HTR-8/SVneo (cell line): ENCODE measurements at regions not wholly inside any gene's neighbourhood (a gene's known extent, or its start where the extent isn't known, plus 50 kb on each side); places are given as distances from the start of the nearest gene placed in this dataset.

Source experiments
- DNase-seq: peaks from one replicate; pipeline ENCODE4 v3.0.0; 2011; ENCODE audit warnings: low spot score, mixed read lengths; ENCODE audit not compliant: insufficient read length
- FAIRE-seq: peaks from 2 replicates; lab custom pipeline; 2011; peaks lifted over from hg19 to GRCh38; lab: Jason Lieb, UNC

- no peak for FAIRE-seq
- DNase-seq: no peak
Measured at GRCh38 chr5:171672556-171672955, 113.1 kb upstream of the SMIM23 start.

GRCh38 chr5:171673328-171673727 lies 112.3 kb upstream of the SMIM23 start:
- no peak for FAIRE-seq
- DNase-seq: no peak

GRCh38 chr5:171673840-171674239 lies 111.8 kb upstream of the SMIM23 start:
- FAIRE-seq (no peak), DNase-seq (no peak)

GRCh38 chr5:171675511-171675910 lies 110.1 kb upstream of the SMIM23 start:
- DNase-seq (no peak), FAIRE-seq (no peak)

GRCh38 chr5:171676286-171676944 lies 109.2 kb upstream of the SMIM23 start:
- FAIRE-seq (no peak), DNase-seq (no peak)

- DNase-seq: no peak
- FAIRE-seq: no peak
Measured at GRCh38 chr5:171678646-171679045, 107.0 kb upstream of the SMIM23 start.

GRCh38 chr5:171680485-171680884 lies 105.1 kb upstream of the SMIM23 start:
- FAIRE-seq (no peak), DNase-seq (no peak)

GRCh38 chr5:171681061-171681460 lies 104.6 kb upstream of the SMIM23 start:
- DNase-seq (no peak), FAIRE-seq (no peak)

GRCh38 chr5:171681677-171682076 lies 103.9 kb upstream of the SMIM23 start:
- peak; percentile 13 for DNase-seq
- FAIRE-seq: peak; percentile 79

GRCh38 chr5:171682801-171683200 lies 102.8 kb upstream of the SMIM23 start:
- DNase-seq (no peak), FAIRE-seq (no peak)

GRCh38 chr5:171684169-171684568 lies 101.4 kb upstream of the SMIM23 start:
- FAIRE-seq (no peak), DNase-seq (no peak)

GRCh38 chr5:171688696-171689495 lies 96.7 kb upstream of the SMIM23 start:
- DNase-seq (no peak), FAIRE-seq (no peak)

GRCh38 chr5:171689853-171690417 lies 95.7 kb upstream of the SMIM23 start:
- FAIRE-seq (no peak), DNase-seq (no peak)

- FAIRE-seq (no peak), DNase-seq (no peak)
Measured at GRCh38 chr5:171692107-171692506, 93.5 kb upstream of the SMIM23 start.

- FAIRE-seq (no peak), DNase-seq (no peak)
Measured at GRCh38 chr5:171692936-171693335, 92.7 kb upstream of the SMIM23 start.

GRCh38 chr5:171693412-171693811 lies 92.2 kb upstream of the SMIM23 start:
- no peak for FAIRE-seq
- DNase-seq: no peak

- FAIRE-seq (peak; percentile 51), DNase-seq (no peak)
Measured at GRCh38 chr5:171695804-171696203, 89.8 kb upstream of the SMIM23 start.

- DNase-seq: no peak
- FAIRE-seq: peak; percentile 84
Measured at GRCh38 chr5:171697221-171698102, 88.2 kb upstream of the SMIM23 start.

GRCh38 chr5:171700318-171700912 lies 85.2 kb upstream of the SMIM23 start:
- FAIRE-seq: no peak
- DNase-seq: no peak

GRCh38 chr5:171701100-171701541 lies 84.5 kb upstream of the SMIM23 start:
- FAIRE-seq: no peak
- no peak for DNase-seq
